Activated T-cell treated with anti-CD3 and anti-CD28 coated beads for 1 hour (primary cell): ENCODE measurements at regions not wholly inside any gene's neighbourhood (a gene's known extent, or its start where the extent isn't known, plus 50 kb on each side); places are given as distances from the start of the nearest gene placed in this dataset.
"Not testable (repeated sequence)": the region's sequence is repeated elsewhere in the genome, so short reads cannot be mapped to it uniquely, and the experiment has no call there.

Experiments
- DNase-seq: peaks from one replicate; pipeline ENCODE4 v3.0.0-alpha.2; 2020; ENCODE audit warnings: low read depth

DNA sequence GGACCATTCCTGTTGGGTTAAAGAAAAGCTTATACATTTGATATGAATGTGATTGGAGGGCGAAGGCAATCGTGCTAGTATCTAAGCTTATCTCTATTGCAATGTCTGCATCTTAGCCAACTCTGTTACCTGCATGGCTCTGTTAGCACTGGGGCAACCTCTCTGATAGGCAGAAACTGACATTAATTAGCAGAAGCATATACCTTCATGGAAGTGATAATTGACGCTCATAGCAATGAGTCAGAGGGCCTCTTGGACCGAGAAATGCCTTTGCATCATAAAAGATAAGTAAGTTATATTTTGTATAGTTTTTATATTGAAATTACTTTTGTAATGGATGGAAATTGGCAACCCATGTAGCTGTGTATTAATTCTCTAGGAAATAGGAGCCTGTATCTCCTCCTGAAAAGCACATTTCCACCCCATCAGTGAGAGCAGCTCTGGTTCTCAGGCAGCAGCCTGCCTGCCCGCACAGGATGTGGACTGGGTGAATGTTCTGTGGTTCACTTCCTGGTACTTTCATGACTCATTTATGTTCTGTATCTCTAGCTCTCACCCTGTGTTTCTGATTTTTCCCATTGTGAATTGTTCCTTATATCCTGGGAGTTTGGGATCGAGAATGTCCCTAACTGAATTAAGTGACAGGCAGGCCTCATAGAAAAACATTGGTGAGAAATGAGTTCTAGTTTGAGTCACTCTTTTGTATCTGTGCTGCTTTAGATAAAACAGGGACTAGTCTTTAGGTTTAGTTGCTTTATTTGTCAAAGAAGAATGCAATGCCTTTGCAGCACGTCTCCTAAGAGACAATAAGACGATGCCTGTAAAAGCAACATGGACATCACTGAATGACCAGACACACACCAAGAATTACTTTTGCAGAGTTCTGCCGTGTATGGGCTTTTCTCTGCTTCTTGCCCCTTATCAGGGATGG lies 344.9 kb downstream of the DCDC2C start:
- DNase-seq, result no peak

GRCh38 chr2:4049463-4049862 lies 346.1 kb downstream of the DCDC2C start:
- no peak for DNase-seq

DNA sequence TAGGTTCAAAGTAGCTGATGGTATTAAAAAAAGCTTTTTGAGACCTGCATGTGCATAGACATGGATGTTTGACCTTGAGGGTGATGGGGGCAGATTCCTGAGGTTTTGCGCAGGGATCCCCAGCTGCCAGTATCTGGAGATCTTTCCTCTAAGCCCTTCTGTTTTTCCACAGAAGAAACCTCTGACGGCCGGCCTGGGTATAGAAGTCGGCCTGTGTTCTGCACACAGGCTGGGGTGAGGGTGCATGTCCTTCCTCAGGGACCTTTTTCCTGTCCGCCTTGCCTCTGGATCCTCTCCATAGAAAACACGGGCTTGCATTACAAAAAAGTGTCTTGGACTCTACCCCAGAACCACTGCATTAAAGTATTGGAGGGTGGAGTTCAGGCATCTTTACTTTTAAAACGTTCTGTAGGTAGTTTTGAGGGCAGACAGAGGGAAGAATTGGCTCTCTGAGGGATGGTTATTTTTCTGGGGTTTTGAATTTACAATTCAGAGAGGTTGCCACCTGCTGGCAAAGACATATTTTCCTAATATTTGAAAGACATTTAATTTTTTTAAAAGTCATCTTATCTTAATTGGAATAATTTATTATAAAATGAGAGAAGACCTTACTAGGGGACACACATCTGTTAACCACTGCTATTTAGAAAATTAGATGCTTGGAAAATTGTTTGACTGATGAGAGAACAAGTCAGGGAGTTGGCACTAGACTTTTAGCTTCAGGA lies 350.6 kb downstream of the DCDC2C start:
- no peak for DNase-seq

- no peak for DNase-seq
These were observed 362.8 kb downstream of the DCDC2C start for GRCh38 chr2:4066217-4066616.

- no peak for DNase-seq
These were observed 369.7 kb downstream of the DCDC2C start for GRCh38 chr2:4073026-4073569.

GRCh38 chr2:4077017-4077416 lies 373.6 kb downstream of the DCDC2C start:
- no peak for DNase-seq

DNA sequence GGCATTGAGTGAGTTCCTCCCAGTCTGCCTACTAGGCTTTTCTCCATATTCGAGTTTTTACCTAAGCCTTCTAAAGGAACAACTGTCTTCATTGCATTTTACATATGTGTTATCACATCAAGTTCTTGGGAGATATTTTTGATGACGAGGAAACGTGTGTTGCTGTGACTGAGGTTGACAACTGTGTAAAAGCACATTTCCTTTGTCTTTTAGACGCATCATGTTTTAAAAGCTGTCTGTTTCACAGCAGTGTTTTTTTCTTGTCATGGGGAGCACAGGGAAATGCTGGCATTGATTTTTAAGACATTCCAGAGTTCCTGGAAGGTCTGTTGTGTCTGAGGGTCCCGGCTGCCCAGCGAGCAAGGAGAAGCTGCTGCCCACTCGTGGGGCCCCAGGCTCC lies 381.8 kb downstream of the DCDC2C start:
- no peak for DNase-seq

GRCh38 chr2:4090668-4091630 lies 387.6 kb downstream of the DCDC2C start:
- no peak for DNase-seq

- no peak for DNase-seq
These were observed 388.5 kb downstream of the DCDC2C start for GRCh38 chr2:4091869-4092268.

GRCh38 chr2:4094743-4095142 lies 391.4 kb downstream of the DCDC2C start:
- DNase-seq, result no peak

DNA sequence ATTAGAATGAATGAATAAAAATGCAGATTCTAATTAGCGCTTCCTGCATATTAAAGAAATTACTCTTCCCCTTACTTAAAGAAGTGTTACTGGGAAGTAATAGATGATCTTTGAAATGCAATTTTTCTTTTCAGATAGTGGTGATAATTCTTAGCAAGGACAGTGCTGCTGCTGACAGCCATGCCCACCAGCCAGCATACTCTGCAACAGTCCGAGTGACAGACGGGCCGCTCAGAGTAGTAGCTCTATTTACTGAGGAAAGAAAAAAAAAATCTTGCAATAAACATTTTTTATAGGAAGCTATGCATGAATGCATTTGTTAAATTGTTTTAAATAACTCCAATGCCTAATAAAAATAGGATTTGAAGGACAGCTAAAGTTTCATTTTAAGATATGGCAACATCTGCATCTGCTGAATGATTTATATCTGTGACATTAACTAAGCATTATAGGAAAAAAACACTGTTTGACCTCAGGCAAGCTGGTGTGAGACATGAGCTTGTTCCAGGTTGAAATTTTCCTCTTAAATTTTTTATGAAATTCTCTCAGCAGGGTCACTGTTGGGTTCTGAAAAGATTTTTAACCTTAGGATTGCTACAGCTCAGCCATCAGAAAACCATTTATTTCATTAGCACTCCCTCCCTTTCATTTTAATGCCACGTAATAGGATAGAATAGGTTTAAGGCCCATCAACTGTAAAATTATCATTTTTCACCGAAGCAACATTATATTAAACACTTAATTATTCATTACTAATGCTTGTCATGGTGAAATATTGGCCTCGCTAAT lies 393.8 kb downstream of the DCDC2C start:
- no peak for DNase-seq

DNA sequence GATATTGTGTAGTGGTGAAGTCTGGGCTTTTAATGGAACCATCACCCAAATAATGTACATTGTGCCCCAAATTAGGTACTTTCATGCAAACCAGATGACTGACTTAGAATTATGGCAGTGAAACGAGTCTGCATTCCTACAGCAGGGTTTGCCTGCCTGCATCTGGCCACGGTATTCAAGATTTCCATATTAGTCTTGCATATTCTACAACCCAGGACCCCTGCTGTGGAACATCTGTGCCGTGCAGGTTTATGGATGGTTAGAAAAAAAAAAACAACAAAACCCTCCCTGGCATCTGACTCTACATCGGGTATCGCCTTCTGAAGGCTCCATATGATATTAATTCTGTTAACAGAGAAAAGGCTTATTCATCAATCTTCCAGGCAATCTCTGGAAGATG lies 394.8 kb downstream of the DCDC2C start:
- DNase-seq, result no peak

DNA sequence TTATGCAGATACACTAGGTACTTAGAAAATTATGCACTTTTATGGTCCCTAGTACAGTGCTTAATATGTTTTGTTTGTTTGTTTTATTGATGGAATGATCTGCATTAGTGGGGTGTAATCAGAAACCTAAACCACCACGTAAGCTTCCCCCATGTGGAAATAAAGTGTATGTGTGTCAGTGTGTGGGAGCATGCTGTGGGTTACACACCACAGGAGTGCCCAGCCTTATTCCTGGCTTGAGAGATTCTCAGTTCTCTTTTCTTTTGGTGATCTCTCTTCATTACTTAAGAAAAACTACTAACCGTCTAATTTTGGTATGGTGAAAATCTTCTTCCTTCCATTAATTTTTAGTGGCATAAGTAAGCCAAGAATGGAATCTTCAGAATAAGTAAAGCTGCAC lies 398.6 kb downstream of the DCDC2C start:
- no peak for DNase-seq

DNA sequence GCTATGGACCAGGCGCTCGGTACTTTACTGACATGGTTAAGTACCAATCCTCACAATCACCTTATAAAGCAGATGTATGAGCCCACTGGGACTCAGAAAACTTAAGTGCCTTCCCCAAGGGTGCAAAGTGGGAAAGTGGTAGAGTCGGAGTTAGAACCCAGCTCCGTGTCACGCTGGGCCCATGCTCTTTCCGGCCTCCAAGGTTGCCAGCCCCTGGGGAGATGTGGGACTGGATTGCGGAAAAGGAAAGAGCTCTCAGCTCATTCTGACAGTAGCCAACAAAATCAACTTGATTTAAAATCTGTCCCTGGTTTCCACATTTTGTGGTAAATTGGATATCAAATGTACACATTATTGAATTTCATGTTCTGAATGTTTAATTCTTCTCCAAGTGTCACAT lies 403.8 kb downstream of the DCDC2C start:
- no peak for DNase-seq

- DNase-seq, result no peak
These were observed 406.9 kb downstream of the DCDC2C start for GRCh38 chr2:4110273-4110672.

DNA sequence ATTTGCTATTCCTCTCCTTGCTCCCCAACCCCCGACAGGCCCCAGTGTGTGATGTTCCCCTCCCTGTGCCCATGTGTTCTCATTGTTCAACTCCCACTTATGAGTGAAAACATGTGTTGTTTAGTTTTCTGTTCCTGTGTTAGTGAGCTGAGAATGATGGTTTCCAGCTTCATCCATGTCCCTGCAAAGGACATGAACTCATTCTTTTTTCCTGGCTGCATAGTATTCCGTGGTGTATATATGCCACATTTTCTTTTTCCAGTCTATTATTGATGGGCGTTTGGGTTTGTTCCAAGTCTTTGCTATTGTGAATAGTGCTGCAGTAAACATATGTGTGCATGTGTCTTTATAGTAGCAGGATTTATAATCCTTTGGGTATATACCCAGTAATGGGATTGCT lies 412.1 kb downstream of the DCDC2C start:
- not testable (repeated sequence) for DNase-seq

GRCh38 chr2:4122726-4123125 lies 419.4 kb downstream of the DCDC2C start:
- no peak for DNase-seq

- DNase-seq, result no peak
These were observed 427.3 kb downstream of the DCDC2C start for GRCh38 chr2:4130651-4131050.

DNA sequence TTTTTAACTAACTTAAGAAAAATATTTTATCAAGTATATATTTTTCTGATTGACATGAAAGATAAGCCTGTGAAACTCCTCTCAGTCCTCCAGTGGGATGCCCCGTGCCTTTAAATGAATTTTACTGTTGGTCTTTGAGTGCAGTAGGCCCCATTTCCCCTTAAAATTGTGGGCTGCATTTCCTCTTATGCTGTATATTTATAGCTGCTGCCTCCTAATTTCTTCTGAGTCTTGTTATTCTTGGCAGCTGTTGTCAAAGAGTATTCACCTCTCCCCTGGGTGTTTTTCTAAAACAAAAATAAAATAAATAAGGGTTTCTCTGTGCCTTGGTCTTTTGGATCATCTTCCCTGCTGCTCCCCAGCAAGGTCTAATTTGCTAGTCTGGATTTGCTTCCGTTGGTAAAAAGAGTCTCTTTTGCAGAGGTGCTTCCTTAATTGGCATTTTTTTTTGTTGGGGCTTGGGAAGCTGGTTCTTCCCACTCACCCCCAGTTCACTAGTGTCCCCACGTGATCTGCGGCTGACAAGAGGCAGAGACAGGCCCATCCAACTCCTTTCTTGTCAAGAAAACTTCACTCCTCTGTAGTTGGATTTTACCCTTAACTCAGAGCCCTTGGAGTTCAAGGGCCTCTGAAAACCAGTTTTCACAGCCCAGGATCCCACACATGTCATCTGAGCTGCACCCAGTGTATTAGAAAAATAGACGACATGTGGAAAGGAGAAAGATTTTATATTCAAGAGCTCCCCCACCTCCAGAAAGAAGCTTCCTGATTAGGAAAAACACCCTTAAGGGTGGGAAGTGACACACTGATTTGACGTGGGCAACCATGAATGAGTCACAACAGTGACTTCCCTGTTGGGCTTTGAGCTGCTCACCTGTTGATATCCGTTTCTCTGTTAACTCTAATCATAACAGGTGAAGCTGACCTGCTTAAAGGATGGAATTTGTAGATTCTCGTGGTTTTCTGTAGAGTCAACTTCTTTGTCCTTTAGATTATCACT lies 431.5 kb downstream of the DCDC2C start:
- no peak for DNase-seq

GRCh38 chr2:4135765-4136164 lies 432.4 kb downstream of the DCDC2C start:
- DNase-seq, result no peak
